ELR (cell line): ENCODE measurements at regions not wholly inside any gene's neighbourhood (a gene's known extent, or its start where the extent isn't known, plus 50 kb on each side); places are given as distances from the start of the nearest gene placed in this dataset.

ENCODE experiments used
- DNase-seq: peaks from one replicate; pipeline ENCODE4 v3.0.0-alpha.2; 2015; ENCODE audit warnings: low read depth

- DNase-seq: no peak
Observed at GRCh38 chr6:106771822-106772221, 142.4 kb downstream of the QRSL1 start.

- DNase-seq: no peak
Observed at GRCh38 chr6:106770663-106771062, 141.3 kb downstream of the QRSL1 start.

GRCh38 chr6:106770081-106770480 is 140.7 kb downstream of the QRSL1 start:
- DNase-seq: no peak

- DNase-seq: no peak
Observed at GRCh38 chr6:106767271-106767670, 137.9 kb downstream of the QRSL1 start.

GRCh38 chr6:106766201-106766600 is 136.8 kb downstream of the QRSL1 start:
- no peak for DNase-seq

GRCh38 chr6:106765496-106765895 is 136.1 kb downstream of the QRSL1 start:
- no peak for DNase-seq

GRCh38 chr6:106764353-106764980 is 135.1 kb downstream of the QRSL1 start:
- no peak for DNase-seq

GRCh38 chr6:106763361-106763760 is 134.0 kb downstream of the QRSL1 start:
- DNase-seq: no peak

- DNase-seq: no peak
Observed at GRCh38 chr6:106761160-106761559, 131.8 kb downstream of the QRSL1 start.

- no peak for DNase-seq
Observed at GRCh38 chr6:106759112-106759511, 129.7 kb downstream of the QRSL1 start.

GRCh38 chr6:106757722-106758467 is 128.5 kb downstream of the QRSL1 start:
- DNase-seq: no peak

GRCh38 chr6:106757267-106757666 is 127.9 kb downstream of the QRSL1 start:
- DNase-seq: peak; percentile 34

GRCh38 chr6:106754215-106754614 is 124.8 kb downstream of the QRSL1 start:
- no peak for DNase-seq

GRCh38 chr6:106752641-106753040 is 123.3 kb downstream of the QRSL1 start:
- no peak for DNase-seq

GRCh38 chr6:106751501-106752252 is 122.3 kb downstream of the QRSL1 start:
- peak; percentile 86 for DNase-seq

GRCh38 chr6:106750946-106751345 is 121.6 kb downstream of the QRSL1 start:
- DNase-seq: no peak

GRCh38 chr6:106750142-106750918 is 121.0 kb downstream of the QRSL1 start:
- DNase-seq: no peak

- DNase-seq: peak; percentile 86
Observed at GRCh38 chr6:106749609-106750008, 120.2 kb downstream of the QRSL1 start.

GRCh38 chr6:106748547-106749207 is 119.3 kb downstream of the QRSL1 start:
- DNase-seq: peak; percentile 29

GRCh38 chr6:106747139-106747538 is 117.8 kb downstream of the QRSL1 start:
- no peak for DNase-seq

GRCh38 chr6:106746652-106747051 is 117.3 kb downstream of the QRSL1 start:
- peak; percentile 98 for DNase-seq
